ENCODE measurements at regions not wholly inside any gene's neighbourhood (a gene's known extent, or its start where the extent isn't known, plus 50 kb on each side); places are given as distances from the start of the nearest gene placed in this dataset.
"Not testable (repeated sequence)": the region's sequence is repeated elsewhere in the genome, so short reads cannot be mapped to it uniquely, and the experiment has no call there.

DNA sequence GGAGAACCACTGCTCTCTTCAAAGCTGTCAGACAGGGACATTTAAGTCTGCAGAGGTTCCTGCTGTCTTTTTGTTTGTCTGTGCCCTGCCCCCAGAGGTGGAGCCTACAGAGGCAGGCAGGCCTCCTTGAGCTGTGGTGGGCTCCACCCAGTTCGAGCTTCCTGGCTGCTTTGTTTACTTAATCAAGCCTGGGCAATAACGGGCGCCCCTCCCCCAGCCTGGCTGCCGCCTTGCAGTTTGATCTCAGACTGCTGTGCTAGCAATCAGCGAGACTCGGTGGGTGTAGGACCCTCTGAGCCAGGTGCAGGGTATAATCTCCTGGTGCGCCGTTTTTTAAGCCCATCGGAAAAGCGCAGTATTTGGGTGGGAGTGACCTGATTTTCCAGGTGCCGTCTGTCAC, 64.5 kb upstream of the PTH start:
- not testable (repeated sequence) for ATAC-seq (ENCODE audit: low read depth in 2 of 2); H3K27ac Mint-ChIP-seq; H3K4me1 Mint-ChIP-seq; H3K4me3 Mint-ChIP-seq; DNase-seq; H3K36me3 Mint-ChIP-seq
- H3K27me3 Mint-ChIP-seq = peaks cover 8 to 23% (median 9%) of the 10 kb centered on the region in 3 donors
- H3K9me3 Mint-ChIP-seq = peaks cover 8 to 23% (median 13%) of the 10 kb centered on the region in 7 donors

- Mint-ChIP-seq H3K27ac (no peak overlapping the region), H3K9me3 (peaks cover 0 to 25% (median 17%) of the 10 kb centered on the region in 7 donors), H3K27me3 (peaks cover 0 to 9% (median 8%) of the 10 kb centered on the region in 3 donors), H3K4me1 (no peaks in the 10 kb centered on the region), H3K4me3 (peak overlapping the region in 1 of 8 donors; percentile 10), H3K36me3 (peaks cover 4 to 6% of the 10 kb centered on the region in 2 donors)
- no peak for ATAC-seq (ENCODE audit: low read depth in 2 of 2)
- DNase-seq = no peak
These were observed 57.0 kb upstream of the PTH start for GRCh38 chr11:13552784-13553183.

- no peaks in the 10 kb centered on the region for H3K4me1 Mint-ChIP-seq
These were observed 56.0 kb upstream of the PTH start for GRCh38 chr11:13551834-13552233.

GRCh38 chr11:13550761-13551160, 55.0 kb upstream of the PTH start:
- Mint-ChIP-seq H3K36me3 (peaks cover 12 to 16% of the 10 kb centered on the region in 2 donors), H3K4me3 (no peak overlapping the region), H3K9me3 (peaks cover 7 to 40% (median 35%) of the 10 kb centered on the region in 7 donors), H3K27me3 (peaks cover 0 to 15% (median 8%) of the 10 kb centered on the region in 3 donors), H3K4me1 (no peaks in the 10 kb centered on the region), H3K27ac (no peak overlapping the region)
- DNase-seq (no peak), ATAC-seq (ENCODE audit: low read depth in 2 of 2) (no peak)

More at GRCh38 chr11:13551834-13552233, 56.0 kb upstream of the PTH start:
- peaks cover 7 to 34% (median 26%) of the 10 kb centered on the region in 7 donors for H3K9me3 Mint-ChIP-seq
- peaks cover 0 to 11% (median 8%) of the 10 kb centered on the region in 3 donors for H3K27me3 Mint-ChIP-seq
- no peak overlapping the region for H3K4me3 Mint-ChIP-seq
- no peak for DNase-seq
- no peak for ATAC-seq (ENCODE audit: low read depth in 2 of 2)
- peaks cover 12 to 13% of the 10 kb centered on the region in 2 donors for H3K36me3 Mint-ChIP-seq
- H3K27ac Mint-ChIP-seq = no peak overlapping the region

DNA sequence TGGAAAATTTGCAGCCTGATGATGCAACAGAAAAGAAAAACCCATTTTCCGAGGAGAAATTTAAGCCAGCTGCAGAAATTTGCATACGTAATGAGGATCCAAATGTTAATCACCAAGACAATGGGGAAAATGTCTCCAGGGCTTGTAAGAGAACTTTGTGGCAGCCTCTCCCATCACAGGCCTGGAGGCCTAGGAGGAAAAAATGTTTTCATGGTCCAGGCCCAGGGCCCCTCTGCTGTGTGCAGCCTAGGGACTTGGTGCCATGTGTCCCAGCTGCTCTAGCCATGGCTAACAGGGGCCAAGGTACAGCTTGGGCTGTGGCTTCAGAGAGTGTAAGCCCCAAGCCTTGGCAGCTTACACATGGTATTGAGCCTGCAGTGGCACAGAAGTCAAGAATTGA, 50.3 kb upstream of the PTH start:
- H3K36me3 Mint-ChIP-seq = peaks cover 24 to 28% of the 10 kb centered on the region in 2 donors
- H3K4me3 Mint-ChIP-seq; H3K27ac Mint-ChIP-seq; DNase-seq; H3K4me1 Mint-ChIP-seq; ATAC-seq (ENCODE audit: low read depth in 2 of 2): not testable (repeated sequence)
- peaks cover 0 to 19% (median 4%) of the 10 kb centered on the region in 3 donors for H3K27me3 Mint-ChIP-seq
- H3K9me3 Mint-ChIP-seq = peaks cover 23 to 63% (median 51%) of the 10 kb centered on the region in 7 donors

All from naive B cell (primary cell).